Activated naive CD8-positive, alpha-beta T cell treated with anti-CD3 and anti-CD28 coated beads for 36 hours (primary cell): ENCODE measurements at regions not wholly inside any gene's neighbourhood (a gene's known extent, or its start where the extent isn't known, plus 50 kb on each side); places are given as distances from the start of the nearest gene placed in this dataset.

Experiments used
- DNase-seq: peaks from one replicate; pipeline ENCODE4 v3.0.0; 2021
- H3K27ac Mint-ChIP-seq: one replicate; pipeline ENCODE4 v1.8.0; 2022; ENCODE audit warnings: mild to moderate bottlenecking, moderate library complexity, mixed read lengths
- H3K27me3 Mint-ChIP-seq: one replicate; pipeline ENCODE4 v1.8.0; 2022; ENCODE audit warnings: mild to moderate bottlenecking, mixed read lengths
- H3K36me3 Mint-ChIP-seq: one replicate; pipeline ENCODE4 v1.8.0; 2021; ENCODE audit warnings: mild to moderate bottlenecking, mixed read lengths
- H3K4me1 Mint-ChIP-seq: one replicate; pipeline ENCODE4 v1.8.0; 2021; ENCODE audit warnings: mixed read lengths
- H3K4me3 Mint-ChIP-seq: one replicate; pipeline ENCODE4 v1.8.0; 2022; ENCODE audit warnings: mild to moderate bottlenecking, moderate library complexity, mixed read lengths
- H3K9me3 Mint-ChIP-seq: one replicate; pipeline ENCODE4 v1.8.0; 2022; ENCODE audit warnings: mixed read lengths

DNA sequence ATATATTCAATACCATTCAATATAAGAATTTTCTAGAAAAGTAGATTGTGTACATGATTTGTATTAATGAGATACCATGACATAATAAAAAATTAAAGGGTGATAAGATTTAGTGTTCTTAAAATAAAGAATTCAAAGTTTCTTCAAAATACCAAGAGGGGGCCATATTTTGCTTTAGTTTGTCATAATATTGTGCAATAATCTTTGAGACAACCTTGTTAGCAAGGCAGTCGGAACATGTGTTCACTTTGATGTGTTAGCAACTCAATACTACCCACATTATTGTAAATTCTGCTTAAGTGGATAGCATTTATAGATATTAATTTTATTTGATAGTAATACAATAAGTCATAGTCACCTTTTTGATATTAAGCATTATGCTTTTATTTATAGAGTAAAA, 241.3 kb upstream of the PDGFD start:
- no peak for DNase-seq
- H3K27ac Mint-ChIP-seq: no peak overlapping the region
- peaks cover under 1% of the 10 kb centered on the region for H3K27me3 Mint-ChIP-seq
- H3K4me1 Mint-ChIP-seq: peaks cover 2% of the 10 kb centered on the region
- no peaks in the 10 kb centered on the region for H3K36me3 Mint-ChIP-seq
- H3K9me3 Mint-ChIP-seq: no peaks in the 10 kb centered on the region
- no peak overlapping the region for H3K4me3 Mint-ChIP-seq

DNA sequence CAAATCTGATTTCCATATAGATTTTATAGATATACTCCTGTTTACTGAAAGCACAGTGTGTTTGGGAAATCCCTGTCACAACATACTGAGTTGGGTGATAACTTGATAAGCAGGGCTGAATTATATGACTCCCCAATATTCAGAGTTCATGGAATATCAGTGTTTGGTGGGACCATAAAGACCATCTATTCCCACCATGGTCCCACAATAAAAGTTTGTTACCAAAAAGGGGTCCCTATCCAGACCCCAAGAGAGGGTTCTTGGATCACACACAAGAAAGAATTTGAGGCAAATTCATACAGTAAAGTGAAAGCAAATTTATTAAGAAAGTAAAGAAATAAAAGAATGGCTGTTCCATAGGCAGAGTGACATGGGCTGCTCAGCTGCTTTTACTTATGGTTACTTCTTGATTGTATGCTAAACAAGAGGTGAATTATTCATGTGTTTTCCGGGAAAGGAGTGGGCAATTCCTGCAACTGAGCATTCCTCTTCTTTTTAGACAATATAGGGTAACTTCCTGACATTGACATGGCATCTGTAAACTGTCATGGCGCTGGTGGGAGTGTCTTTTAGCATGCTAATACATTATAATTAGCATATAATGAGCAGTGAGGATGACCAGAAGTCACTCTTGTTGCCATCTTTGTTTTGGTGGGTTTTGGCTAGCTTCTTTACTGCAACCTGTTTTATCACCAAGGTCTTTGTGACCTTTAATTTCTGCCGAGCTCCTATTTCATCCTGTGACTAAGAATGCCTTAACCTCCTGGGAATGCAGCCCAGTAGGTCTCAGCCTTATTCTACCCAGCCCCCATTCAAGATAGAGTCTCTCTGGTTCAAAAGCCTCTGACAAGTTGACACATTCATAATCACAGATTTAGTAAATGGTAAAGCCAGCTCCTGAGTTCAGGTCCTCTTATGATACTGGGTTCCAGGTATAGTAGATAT, 240.6 kb upstream of the PDGFD start:
- H3K4me3 Mint-ChIP-seq: no peak overlapping the region
- no peaks in the 10 kb centered on the region for H3K9me3 Mint-ChIP-seq
- DNase-seq: no peak
- no peaks in the 10 kb centered on the region for H3K36me3 Mint-ChIP-seq
- H3K27ac Mint-ChIP-seq: no peak overlapping the region
- H3K4me1 Mint-ChIP-seq: peaks cover 2% of the 10 kb centered on the region
- no peaks in the 10 kb centered on the region for H3K27me3 Mint-ChIP-seq

DNA sequence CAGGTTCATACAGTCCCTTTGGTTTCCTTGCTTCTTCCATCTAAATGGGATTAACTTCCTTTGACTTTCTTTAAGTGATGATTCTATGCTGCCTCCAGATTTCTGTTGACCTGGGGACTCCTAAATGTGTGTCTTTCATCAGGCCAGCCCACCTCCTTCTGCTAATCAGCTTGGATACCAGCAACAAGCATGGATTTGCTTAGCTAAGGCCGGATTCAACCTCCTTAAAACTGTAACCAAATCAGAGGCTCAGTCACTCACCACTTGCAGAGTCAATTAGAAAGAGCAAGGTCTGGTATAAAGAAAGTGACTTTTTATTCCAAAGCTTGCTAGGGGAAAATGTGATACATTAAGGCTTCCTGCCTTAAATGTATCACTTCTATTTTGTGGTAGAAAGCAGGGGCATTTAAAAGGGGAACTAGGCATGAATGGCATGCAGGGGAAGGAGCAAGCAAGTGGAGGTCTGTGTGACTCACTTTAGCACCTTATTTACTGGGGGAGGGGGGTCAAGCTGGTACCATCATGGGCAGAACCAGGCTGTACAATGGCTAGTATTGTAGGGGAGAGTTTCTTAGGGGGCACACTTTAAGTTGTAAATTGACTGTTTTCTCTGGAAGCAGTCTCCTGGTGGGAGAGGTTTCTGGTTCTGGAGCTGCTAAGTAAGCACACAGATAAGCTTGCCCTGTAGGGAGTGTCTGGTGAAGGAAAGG, 239.0 kb upstream of the PDGFD start:
- H3K4me1 Mint-ChIP-seq: peaks cover 2% of the 10 kb centered on the region
- no peaks in the 10 kb centered on the region for H3K27me3 Mint-ChIP-seq
- no peak overlapping the region for H3K4me3 Mint-ChIP-seq
- H3K27ac Mint-ChIP-seq: no peak overlapping the region
- no peaks in the 10 kb centered on the region for H3K36me3 Mint-ChIP-seq
- no peak for DNase-seq
- no peaks in the 10 kb centered on the region for H3K9me3 Mint-ChIP-seq

DNA sequence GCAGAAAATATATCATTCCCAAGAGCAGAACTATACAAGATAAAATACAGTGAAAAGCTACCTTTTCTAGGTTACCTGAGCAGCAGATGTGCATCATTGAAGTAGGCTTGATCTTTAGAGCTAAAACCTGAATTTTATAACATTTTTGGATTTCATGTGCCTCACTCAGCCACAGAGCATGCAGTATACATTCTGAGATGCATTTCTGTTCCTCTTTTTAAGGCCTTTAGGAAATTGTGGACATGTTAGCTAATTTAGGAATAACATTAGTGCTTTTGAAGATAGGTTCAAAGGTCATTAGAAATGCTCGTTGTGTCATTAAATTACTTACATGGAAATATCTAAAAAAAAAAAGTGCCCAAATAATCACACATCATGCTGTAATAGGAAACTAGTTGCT, 230.6 kb upstream of the PDGFD start:
- Mint-ChIP-seq H3K36me3 (no peaks in the 10 kb centered on the region), H3K4me1 (no peaks in the 10 kb centered on the region), H3K27ac (no peak overlapping the region), H3K27me3 (no peaks in the 10 kb centered on the region), H3K9me3 (no peaks in the 10 kb centered on the region), H3K4me3 (no peak overlapping the region)
- DNase-seq: no peak

DNA sequence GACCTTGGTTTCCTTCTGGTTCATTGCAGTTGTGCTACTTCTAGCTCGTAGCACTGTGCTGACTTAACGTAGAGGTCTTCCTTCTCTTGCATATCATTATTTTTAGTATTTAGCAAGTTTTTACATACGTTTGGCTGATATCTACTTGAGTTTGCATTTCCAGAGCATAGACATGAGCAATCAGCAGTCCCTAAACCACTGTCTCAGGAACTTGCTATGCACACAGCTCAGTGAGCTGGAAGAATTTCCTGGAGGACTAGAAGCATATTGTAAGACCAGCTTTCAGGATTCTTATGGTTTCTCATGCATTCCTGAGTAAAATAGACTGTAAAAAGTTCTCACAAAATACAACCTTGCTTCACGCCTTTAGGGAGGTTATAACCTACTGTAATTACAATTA, 226.7 kb upstream of the PDGFD start:
- no peak overlapping the region for H3K27ac Mint-ChIP-seq
- no peaks in the 10 kb centered on the region for H3K27me3 Mint-ChIP-seq
- H3K4me1 Mint-ChIP-seq: no peaks in the 10 kb centered on the region

DNA sequence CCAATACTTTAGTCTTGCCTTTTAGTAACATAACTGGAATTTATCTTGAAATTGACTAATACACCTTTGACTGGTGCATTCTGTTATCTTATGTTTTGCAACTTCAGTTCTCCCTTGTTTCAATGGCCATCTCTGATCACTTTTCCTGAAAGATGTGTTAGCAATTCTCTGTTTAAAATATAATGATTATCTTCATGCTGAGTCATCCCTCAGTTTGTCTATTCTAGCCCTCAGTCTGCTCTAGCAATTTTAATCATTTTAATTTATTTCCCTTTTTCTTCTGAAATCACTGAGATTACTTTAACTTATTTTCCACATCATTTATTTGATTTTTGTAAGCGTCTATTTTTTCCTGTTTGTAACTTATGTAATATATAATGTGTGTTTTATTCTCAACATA, 221.9 kb upstream of the PDGFD start:
- H3K9me3 Mint-ChIP-seq: no peaks in the 10 kb centered on the region
- no peaks in the 10 kb centered on the region for H3K27me3 Mint-ChIP-seq
- no peak for DNase-seq
- no peaks in the 10 kb centered on the region for H3K36me3 Mint-ChIP-seq
- no peak overlapping the region for H3K4me3 Mint-ChIP-seq
- H3K27ac Mint-ChIP-seq: no peak overlapping the region
- H3K4me1 Mint-ChIP-seq: no peaks in the 10 kb centered on the region

More for the DNA sequence above, 226.7 kb upstream of the PDGFD start:
- no peak overlapping the region for H3K4me3 Mint-ChIP-seq
- no peak for DNase-seq
- no peaks in the 10 kb centered on the region for H3K36me3 Mint-ChIP-seq
- no peaks in the 10 kb centered on the region for H3K9me3 Mint-ChIP-seq

DNA sequence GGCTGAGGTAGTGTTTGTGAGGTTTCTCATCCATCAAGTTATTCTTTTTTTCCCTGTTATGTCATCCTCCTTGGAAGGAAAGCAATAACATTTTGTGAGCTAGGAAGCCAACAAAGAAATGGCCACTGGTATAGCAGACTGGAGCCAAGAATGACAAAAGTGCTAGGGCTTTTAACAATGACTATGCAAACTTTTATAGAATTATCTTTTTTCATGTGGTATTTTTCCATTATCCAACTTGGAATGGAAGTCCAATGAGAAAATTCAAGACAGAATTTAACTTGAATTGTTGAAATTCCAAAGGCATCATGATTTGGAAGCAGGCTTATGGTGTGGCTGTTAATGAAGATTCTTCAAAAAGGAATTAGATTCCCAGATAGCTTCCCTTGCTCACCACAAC, 216.4 kb upstream of the PDGFD start:
- H3K4me3 Mint-ChIP-seq: no peak overlapping the region
- no peaks in the 10 kb centered on the region for H3K36me3 Mint-ChIP-seq
- H3K9me3 Mint-ChIP-seq: no peaks in the 10 kb centered on the region
- DNase-seq: no peak
- H3K27ac Mint-ChIP-seq: no peak overlapping the region
- H3K27me3 Mint-ChIP-seq: no peaks in the 10 kb centered on the region
- no peaks in the 10 kb centered on the region for H3K4me1 Mint-ChIP-seq

DNA sequence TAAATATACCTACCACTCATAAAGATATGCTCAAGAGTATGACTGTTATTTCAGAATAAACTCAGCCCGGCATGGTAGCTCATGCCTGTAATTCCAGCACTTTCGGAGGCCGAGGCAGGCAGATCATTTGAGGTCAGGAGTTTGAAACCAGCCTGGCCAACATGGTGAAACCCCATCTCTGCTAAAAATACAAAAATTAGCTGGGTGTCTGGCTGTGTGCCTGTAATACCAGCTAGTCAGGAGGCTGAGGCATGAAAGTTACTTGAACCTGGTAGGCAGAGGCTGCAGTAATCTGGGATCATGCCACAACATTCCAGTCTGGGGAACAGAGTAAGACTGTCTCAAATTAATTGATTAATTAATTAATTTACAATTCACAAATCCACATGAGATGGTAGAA, 208.2 kb upstream of the PDGFD start:
- H3K36me3 Mint-ChIP-seq: no peaks in the 10 kb centered on the region
- H3K9me3 Mint-ChIP-seq: no peaks in the 10 kb centered on the region
- H3K4me3 Mint-ChIP-seq: no peak overlapping the region
- H3K4me1 Mint-ChIP-seq: no peaks in the 10 kb centered on the region
- H3K27ac Mint-ChIP-seq: no peak overlapping the region
- no peak for DNase-seq
- H3K27me3 Mint-ChIP-seq: no peaks in the 10 kb centered on the region

DNA sequence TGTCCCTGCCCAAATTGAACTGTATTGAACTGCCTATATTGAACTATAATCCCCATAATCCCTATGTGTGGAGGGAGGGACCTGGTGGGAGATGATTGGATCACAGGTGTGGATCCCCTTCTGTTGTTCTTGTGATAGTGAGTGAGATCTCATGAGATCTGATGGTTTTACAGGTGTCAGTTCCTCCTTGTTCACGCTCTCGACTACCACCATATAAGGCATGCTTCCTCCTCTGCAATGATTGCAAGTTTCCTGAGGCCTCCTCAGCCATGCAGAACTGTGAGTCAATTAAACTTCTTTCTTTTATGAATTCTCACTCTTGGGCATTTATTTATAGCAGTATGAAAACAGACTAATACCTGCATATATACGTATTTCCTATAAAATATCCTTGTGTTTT, 206.5 kb upstream of the PDGFD start:
- Mint-ChIP-seq H3K4me3 (no peak overlapping the region), H3K9me3 (no peaks in the 10 kb centered on the region), H3K4me1 (no peaks in the 10 kb centered on the region), H3K36me3 (no peaks in the 10 kb centered on the region), H3K27ac (no peak overlapping the region), H3K27me3 (no peaks in the 10 kb centered on the region)
- no peak for DNase-seq

DNA sequence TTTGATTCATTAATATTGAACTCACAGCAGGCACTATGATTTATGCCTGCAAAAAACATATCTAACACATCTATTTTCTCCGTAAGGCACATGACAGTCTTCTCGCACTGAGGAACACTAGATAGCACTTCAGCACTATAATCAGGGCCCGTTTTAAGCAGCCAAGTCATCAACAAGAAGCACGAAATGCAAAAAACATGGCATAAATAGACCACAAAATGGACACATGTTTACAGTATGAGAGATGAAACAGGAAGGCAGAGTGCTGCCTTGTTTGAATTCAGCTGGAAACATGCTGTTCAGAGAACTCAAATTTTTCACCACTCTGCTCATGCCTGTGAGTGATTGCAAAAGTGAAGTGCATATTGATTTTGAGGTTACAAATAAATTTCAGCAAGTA, 205.8 kb upstream of the PDGFD start:
- H3K27ac Mint-ChIP-seq: no peak overlapping the region
- H3K4me3 Mint-ChIP-seq: no peak overlapping the region
- no peaks in the 10 kb centered on the region for H3K36me3 Mint-ChIP-seq
- no peaks in the 10 kb centered on the region for H3K4me1 Mint-ChIP-seq
- H3K9me3 Mint-ChIP-seq: no peaks in the 10 kb centered on the region
- no peak for DNase-seq
- H3K27me3 Mint-ChIP-seq: no peaks in the 10 kb centered on the region

DNA sequence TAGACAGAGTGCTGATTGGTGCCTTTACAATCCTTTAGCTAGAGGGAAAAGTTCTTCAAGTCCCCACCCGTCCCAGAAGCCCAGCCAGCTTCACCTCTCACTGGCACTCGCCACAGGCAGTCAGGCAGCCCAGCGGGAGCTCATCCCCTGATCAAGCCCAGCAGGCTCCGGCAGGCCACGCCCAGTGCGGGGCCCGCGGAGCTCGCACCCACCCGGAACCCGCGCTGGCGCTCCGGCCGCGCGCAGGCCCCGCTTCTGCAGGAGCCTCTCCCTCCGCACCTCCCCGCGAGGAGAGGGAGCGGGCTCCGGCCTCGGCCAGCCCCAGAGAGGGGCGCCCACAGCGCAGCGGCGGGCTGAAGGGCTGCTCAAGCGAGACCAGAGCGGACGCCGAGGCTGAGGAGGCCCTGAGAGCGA, 202.4 kb upstream of the PDGFD start:
- no peak overlapping the region for H3K4me3 Mint-ChIP-seq
- no peak overlapping the region for H3K27ac Mint-ChIP-seq
- H3K27me3 Mint-ChIP-seq: no peaks in the 10 kb centered on the region
- H3K9me3 Mint-ChIP-seq: no peaks in the 10 kb centered on the region
- DNase-seq: no peak
- no peaks in the 10 kb centered on the region for H3K36me3 Mint-ChIP-seq
- no peaks in the 10 kb centered on the region for H3K4me1 Mint-ChIP-seq

DNA sequence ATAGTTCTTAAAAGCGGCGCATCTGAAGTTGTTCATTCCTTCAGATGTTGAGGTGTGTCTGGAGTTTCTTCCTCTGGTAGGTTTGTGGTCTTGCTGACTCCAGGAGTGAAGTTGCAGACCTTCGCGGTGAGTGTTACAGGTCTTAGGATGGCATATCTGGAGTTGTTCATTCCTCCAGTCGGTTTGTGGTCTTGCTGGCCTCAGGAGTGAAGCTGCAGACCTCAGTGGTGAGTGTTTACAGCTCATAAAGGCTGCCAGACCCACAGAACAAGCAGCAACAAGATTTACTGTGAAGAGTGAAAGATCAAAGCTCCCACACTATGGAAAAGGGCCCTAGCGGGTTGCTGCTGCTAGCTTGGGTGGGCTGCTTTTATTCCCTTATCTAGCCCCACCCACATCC, 201.7 kb upstream of the PDGFD start:
- no peaks in the 10 kb centered on the region for H3K9me3 Mint-ChIP-seq
- DNase-seq: no peak

DNA sequence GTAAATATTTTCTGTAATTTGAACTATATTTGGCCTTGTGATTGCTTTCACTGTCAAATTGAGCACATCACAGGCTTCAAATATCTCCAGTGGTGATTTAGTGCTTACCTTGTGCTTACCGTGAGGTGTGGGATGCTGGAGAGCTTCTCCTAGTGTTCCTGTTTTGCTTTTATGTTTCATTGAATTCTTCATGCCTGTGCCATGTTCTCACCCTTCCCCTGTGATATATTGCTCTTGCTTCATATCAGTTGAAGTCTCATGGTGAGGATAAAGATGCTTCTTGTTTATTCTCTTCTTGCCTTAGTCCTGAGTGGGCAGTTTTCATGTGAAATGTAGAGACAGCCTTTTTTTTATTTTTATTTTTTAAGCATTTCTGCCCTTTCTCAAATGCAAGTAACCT, 198.0 kb upstream of the PDGFD start:
- no peaks in the 10 kb centered on the region for H3K27me3 Mint-ChIP-seq
- no peak overlapping the region for H3K27ac Mint-ChIP-seq
- DNase-seq: no peak
- H3K4me3 Mint-ChIP-seq: no peak overlapping the region
- H3K9me3 Mint-ChIP-seq: no peaks in the 10 kb centered on the region
- H3K4me1 Mint-ChIP-seq: no peaks in the 10 kb centered on the region
- H3K36me3 Mint-ChIP-seq: no peaks in the 10 kb centered on the region

More for the DNA sequence above, 201.7 kb upstream of the PDGFD start:
- H3K27me3 Mint-ChIP-seq: no peaks in the 10 kb centered on the region
- H3K4me1 Mint-ChIP-seq: no peaks in the 10 kb centered on the region
- H3K4me3 Mint-ChIP-seq: no peak overlapping the region
- no peaks in the 10 kb centered on the region for H3K36me3 Mint-ChIP-seq
- no peak overlapping the region for H3K27ac Mint-ChIP-seq

DNA sequence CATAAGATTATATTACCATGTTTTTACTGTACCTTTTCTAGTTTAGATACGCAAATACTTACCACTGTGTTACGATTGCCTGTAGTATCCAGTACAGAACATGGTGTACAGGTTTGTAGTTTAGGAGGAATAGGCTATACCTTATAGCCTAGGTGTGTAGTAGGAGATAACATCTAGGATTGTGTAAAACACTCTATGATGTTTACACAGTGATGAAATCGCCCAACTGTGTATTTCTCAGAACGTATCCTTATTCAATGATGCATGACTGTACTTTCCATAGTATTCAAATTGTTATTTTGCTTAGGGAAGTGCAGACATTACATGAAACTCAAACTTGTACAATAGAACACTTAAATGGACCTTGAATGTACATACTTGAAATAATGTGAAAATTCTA, 188.1 kb upstream of the PDGFD start:
- no peak overlapping the region for H3K27ac Mint-ChIP-seq
- no peaks in the 10 kb centered on the region for H3K27me3 Mint-ChIP-seq

DNA sequence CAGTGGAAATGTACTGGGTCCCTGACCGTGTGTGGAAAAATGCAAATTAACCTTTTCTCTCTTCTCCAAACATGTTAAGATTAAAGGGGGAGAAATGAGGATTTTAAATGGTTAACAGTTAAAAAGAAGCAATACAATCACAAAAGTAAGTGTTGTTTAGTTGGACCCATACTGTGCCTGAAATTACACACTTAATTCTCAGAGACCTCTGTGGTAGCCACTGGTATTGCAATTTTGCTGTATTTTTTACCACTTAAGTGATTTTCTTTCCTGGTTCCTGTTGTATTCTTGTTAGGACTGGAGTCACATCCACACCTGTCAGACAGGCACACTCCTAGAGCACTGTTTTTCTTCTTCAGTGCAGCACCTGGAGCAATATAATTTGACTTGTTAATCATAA, 179.6 kb upstream of the PDGFD start:
- Mint-ChIP-seq H3K4me1 (no peaks in the 10 kb centered on the region), H3K4me3 (no peak overlapping the region), H3K9me3 (no peaks in the 10 kb centered on the region), H3K27me3 (no peaks in the 10 kb centered on the region), H3K36me3 (no peaks in the 10 kb centered on the region), H3K27ac (no peak overlapping the region)
- DNase-seq: no peak

More for the DNA sequence above, 188.1 kb upstream of the PDGFD start:
- peaks cover 9% of the 10 kb centered on the region for H3K9me3 Mint-ChIP-seq
- H3K36me3 Mint-ChIP-seq: no peaks in the 10 kb centered on the region
- no peak for DNase-seq
- no peak overlapping the region for H3K4me3 Mint-ChIP-seq
- no peaks in the 10 kb centered on the region for H3K4me1 Mint-ChIP-seq

DNA sequence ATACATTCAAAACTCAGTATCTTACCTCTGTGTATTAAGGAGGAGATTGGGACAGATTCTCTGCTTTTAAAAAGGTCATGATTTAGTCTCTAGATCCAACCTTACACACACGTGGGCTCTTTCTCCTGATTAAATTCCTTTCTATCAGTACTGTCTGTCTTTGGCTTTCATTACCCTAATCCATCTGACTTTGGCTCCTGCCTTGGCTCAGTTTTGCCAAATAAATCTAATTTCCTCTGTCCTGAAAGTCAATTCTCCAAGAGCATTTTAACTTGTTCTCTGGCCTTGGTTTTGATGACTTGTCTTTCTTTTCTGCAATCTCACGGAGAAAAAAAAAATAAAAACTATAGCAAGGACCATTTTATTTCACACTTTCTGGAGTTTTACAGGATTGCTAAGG, 176.6 kb upstream of the PDGFD start:
- no peaks in the 10 kb centered on the region for H3K36me3 Mint-ChIP-seq
- DNase-seq: no peak
- no peaks in the 10 kb centered on the region for H3K4me1 Mint-ChIP-seq
- no peak overlapping the region for H3K4me3 Mint-ChIP-seq
- H3K27ac Mint-ChIP-seq: no peak overlapping the region
- no peaks in the 10 kb centered on the region for H3K9me3 Mint-ChIP-seq
- H3K27me3 Mint-ChIP-seq: no peaks in the 10 kb centered on the region
